ENCODE measurements at regions not wholly inside any gene's neighbourhood (a gene's known extent, or its start where the extent isn't known, plus 50 kb on each side); places are given as distances from the start of the nearest gene placed in this dataset.

- ATAC-seq (ENCODE audit: low FRiP score in 2 of 2), result no peak
- TF ChIP-seq POLR2AphosphoS5 (IDR thresholded peaks at IDR 0.05) (no peak), POLR2A (IDR thresholded peaks at IDR 0.05) (no peak), CTCF (IDR thresholded peaks at IDR 0.05) (no peak), EP300 (IDR thresholded peaks at IDR 0.05) (no peak)
Observed at GRCh38 chr14:82298811-82299210, 765.2 kb upstream of the SEL1L start.

GRCh38 chr14:82309199-82309598, 775.5 kb upstream of the SEL1L start:
- Histone ChIP-seq H3K27me3 (no peaks in the 10 kb centered on the region), H3K4me1 (no peaks in the 10 kb centered on the region), H3K36me3 (no peaks in the 10 kb centered on the region), H3K9me3 (peaks cover 0 to 9% (median 2%) of the 10 kb centered on the region in 4 donors), H3K27ac (no peak overlapping the region), H3K4me3 (no peak overlapping the region)
- DNase-seq (no peak), ATAC-seq (ENCODE audit: low FRiP score in 2 of 2) (no peak)
- 71 to 93% methylated on average over 2 of the region's 2 CpGs for WGBS, 2 donors
- TF ChIP-seq CTCF (IDR thresholded peaks at IDR 0.05), result no peak
- TF ChIP-seq POLR2AphosphoS5 (IDR thresholded peaks at IDR 0.05), result no peak
- TF ChIP-seq EP300 (IDR thresholded peaks at IDR 0.05), result no peak
- TF ChIP-seq POLR2A (IDR thresholded peaks at IDR 0.05), result no peak

More at GRCh38 chr14:82298811-82299210, 765.2 kb upstream of the SEL1L start:
- Histone ChIP-seq H3K27ac (no peak overlapping the region), H3K9me3 (no peaks in the 10 kb centered on the region), H3K4me3 (no peak overlapping the region), H3K4me1 (no peaks in the 10 kb centered on the region), H3K27me3 (no peaks in the 10 kb centered on the region), H3K36me3 (no peaks in the 10 kb centered on the region)
- DNase-seq, result no peak

- Histone ChIP-seq H3K27ac (no peak overlapping the region), H3K9me3 (peaks cover 0 to 9% (median 2%) of the 10 kb centered on the region in 4 donors), H3K36me3 (no peaks in the 10 kb centered on the region), H3K4me3 (no peak overlapping the region), H3K4me1 (no peaks in the 10 kb centered on the region), H3K27me3 (no peaks in the 10 kb centered on the region)
- ATAC-seq (ENCODE audit: low FRiP score in 2 of 2) (no peak), DNase-seq (no peak)
- WGBS, 2 donors, result 39 to 42% methylated on average over 1 of the region's 1 CpG
- no peak for TF ChIP-seq POLR2A (IDR thresholded peaks at IDR 0.05)
- no peak for TF ChIP-seq EP300 (IDR thresholded peaks at IDR 0.05)
- TF ChIP-seq CTCF (IDR thresholded peaks at IDR 0.05), result no peak
- no peak for TF ChIP-seq POLR2AphosphoS5 (IDR thresholded peaks at IDR 0.05)
Observed at GRCh38 chr14:82313889-82314288, 780.2 kb upstream of the SEL1L start.

- TF ChIP-seq CTCF (IDR thresholded peaks at IDR 0.05), result no peak
- TF ChIP-seq POLR2AphosphoS5 (IDR thresholded peaks at IDR 0.05), result no peak
- no peaks in the 10 kb centered on the region for H3K4me1 ChIP-seq
- no peak overlapping the region for H3K4me3 ChIP-seq
- no peaks in the 10 kb centered on the region for H3K36me3 ChIP-seq
- no peak for DNase-seq
- ATAC-seq (ENCODE audit: low FRiP score in 2 of 2), result no peak
- H3K27ac ChIP-seq, result no peak overlapping the region
- 87 to 88% methylated on average over 4 of the region's 4 CpGs for WGBS, 2 donors
- H3K27me3 ChIP-seq, result no peaks in the 10 kb centered on the region
- no peaks in the 10 kb centered on the region for H3K9me3 ChIP-seq
Observed at GRCh38 chr14:82328442-82328841, 794.8 kb upstream of the SEL1L start.

GRCh38 chr14:82341261-82341810, 807.7 kb upstream of the SEL1L start:
- H3K27me3 ChIP-seq, result no peaks in the 10 kb centered on the region
- H3K4me1 ChIP-seq, result no peaks in the 10 kb centered on the region
- no peak overlapping the region for H3K27ac ChIP-seq
- no peaks in the 10 kb centered on the region for H3K36me3 ChIP-seq
- TF ChIP-seq CTCF (IDR thresholded peaks at IDR 0.05), result no peak
- TF ChIP-seq POLR2AphosphoS5 (IDR thresholded peaks at IDR 0.05), result no peak
- TF ChIP-seq POLR2A (IDR thresholded peaks at IDR 0.05), result no peak
- TF ChIP-seq EP300 (IDR thresholded peaks at IDR 0.05), result no peak
- H3K9me3 ChIP-seq, result no peaks in the 10 kb centered on the region
- 70 to 71% methylated on average over 2 of the region's 2 CpGs for WGBS, 2 donors
- DNase-seq, result no peak
- ATAC-seq (ENCODE audit: low FRiP score in 2 of 2), result no peak
- no peak overlapping the region for H3K4me3 ChIP-seq

Data from upper lobe of left lung (tissue), 6 donors.